ENCODE measurements at regions not wholly inside any gene's neighbourhood (a gene's known extent, or its start where the extent isn't known, plus 50 kb on each side); places are given as distances from the start of the nearest gene placed in this dataset.
A peak's percentile ranks its signal among the peaks of the same experiment; 100 is the strongest.

- no peaks in the 10 kb centered on the region for H3K36me3 ChIP-seq (ENCODE audit: control insufficient read depth in 2 of 2, extremely low read depth in 1 of 2, insufficient read depth in 2 of 2, low read length in 2 of 2)
- H3K79me2 ChIP-seq (ENCODE audit: control insufficient read depth, insufficient read depth, low read length) = no peaks in the 10 kb centered on the region
- dilution Hi-C loops (cut with MboI; ENCODE audit: extremely low pct_ligation_motif_present, low sequenced_read_pairs) = no loop called here
- H4K20me1 ChIP-seq (ENCODE audit: control insufficient read depth, extremely low read depth, insufficient read depth, low read length) = no peaks in the 10 kb centered on the region
- no peak overlapping the region for H3K9ac ChIP-seq (ENCODE audit: control insufficient read depth, extremely low read depth, insufficient read depth, low read length)
- H3K4me2 ChIP-seq (ENCODE audit: control insufficient read depth, extremely low read depth, insufficient read depth, low read depth, low read length) = peak overlapping the region; percentile 67
- peak; percentile 28 for DNase-seq (ENCODE audit: low read depth, low spot score)
- H3K4me1 ChIP-seq (ENCODE audit: control insufficient read depth, extremely low read depth, insufficient read depth, low read length) = peaks cover 37% of the 10 kb centered on the region
- H2AFZ ChIP-seq (ENCODE audit: control insufficient read depth, low read length) = no peak overlapping the region
- no peaks in the 10 kb centered on the region for H3K9me1 ChIP-seq (ENCODE audit: control insufficient read depth, extremely low read depth, insufficient read depth, low read length)
- peak; percentile 73 for FAIRE-seq
- H3K4me3 ChIP-seq (ENCODE audit: control insufficient read depth in 2 of 3, extremely low read depth in 1 of 3, insufficient read depth in 2 of 3, low read depth in 1 of 3, low read length in 3 of 3) = peak overlapping the region in 1 of 3 experiments; percentile 29
- TF ChIP-seq EZH2 (IDR thresholded peaks at IDR 0.05; ENCODE audit: low read length) = no peak
- TF ChIP-seq, protein P1, sequence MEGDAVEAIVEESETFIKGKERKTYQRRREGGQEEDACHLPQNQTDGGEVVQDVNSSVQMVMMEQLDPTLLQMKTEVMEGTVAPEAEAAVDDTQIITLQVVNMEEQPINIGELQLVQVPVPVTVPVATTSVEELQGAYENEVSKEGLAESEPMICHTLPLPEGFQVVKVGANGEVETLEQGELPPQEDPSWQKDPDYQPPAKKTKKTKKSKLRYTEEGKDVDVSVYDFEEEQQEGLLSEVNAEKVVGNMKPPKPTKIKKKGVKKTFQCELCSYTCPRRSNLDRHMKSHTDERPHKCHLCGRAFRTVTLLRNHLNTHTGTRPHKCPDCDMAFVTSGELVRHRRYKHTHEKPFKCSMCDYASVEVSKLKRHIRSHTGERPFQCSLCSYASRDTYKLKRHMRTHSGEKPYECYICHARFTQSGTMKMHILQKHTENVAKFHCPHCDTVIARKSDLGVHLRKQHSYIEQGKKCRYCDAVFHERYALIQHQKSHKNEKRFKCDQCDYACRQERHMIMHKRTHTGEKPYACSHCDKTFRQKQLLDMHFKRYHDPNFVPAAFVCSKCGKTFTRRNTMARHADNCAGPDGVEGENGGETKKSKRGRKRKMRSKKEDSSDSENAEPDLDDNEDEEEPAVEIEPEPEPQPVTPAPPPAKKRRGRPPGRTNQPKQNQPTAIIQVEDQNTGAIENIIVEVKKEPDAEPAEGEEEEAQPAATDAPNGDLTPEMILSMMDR (optimal IDR thresholded peaks at IDR 0.05 in 1 of 3, IDR thresholded peaks at IDR 0.05 in 1 of 3, conservative IDR thresholded peaks at IDR 0.05 in 1 of 3; ENCODE audit: extremely low read depth in 1 of 3, insufficient read depth in 2 of 3, low read length in 3 of 3) = no peak
- H3K9me3 ChIP-seq (ENCODE audit: control insufficient read depth, low read depth, low read length) = no peaks in the 10 kb centered on the region
- H3K27me3 ChIP-seq (ENCODE audit: control insufficient read depth, extremely low read depth, insufficient read depth, low read length) = peaks cover 46% of the 10 kb centered on the region
- no peak overlapping the region for H3K27ac ChIP-seq (ENCODE audit: control insufficient read depth, insufficient read depth, low read length)
Observed at GRCh38 chr20:58135441-58136148, 92.9 kb downstream of the ANKRD60 start.

DNA sequence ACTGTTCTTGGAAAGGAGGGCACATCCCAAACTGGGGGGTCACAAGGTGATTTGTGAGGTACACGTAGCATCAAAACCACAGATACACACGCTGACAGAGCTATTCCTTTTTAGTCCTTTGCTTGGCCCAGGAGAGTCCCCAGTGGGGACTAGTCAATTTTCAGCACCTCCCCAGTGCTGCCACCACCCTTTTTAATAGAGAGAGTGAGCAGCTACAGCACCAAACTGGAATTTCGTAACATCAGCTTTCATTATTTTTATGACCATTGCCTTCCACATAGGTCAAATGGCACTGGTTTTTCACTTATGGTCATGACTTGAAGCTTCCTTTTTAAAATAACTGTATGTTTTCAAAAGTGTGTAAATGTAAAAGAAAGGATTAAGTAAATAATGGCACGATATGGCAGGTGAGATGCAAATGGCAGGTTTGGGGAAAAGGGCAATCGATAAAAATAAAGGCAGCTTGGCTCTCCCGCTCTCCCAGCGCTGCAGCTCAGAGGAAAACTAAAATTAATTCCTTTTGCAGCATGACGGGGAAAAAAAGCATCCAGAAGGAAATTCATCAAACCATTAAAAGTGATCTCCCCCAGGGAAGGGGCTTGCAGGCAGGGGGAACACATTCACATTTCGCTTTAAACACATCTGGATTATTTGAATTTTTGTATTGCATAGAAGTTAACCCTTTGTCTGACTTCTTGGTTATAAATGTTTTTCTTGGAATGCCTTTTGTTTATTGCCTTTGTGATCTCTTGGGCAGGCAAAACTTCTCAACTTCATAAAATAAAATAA lies 95.2 kb downstream of the ANKRD60 start:
- Histone ChIP-seq H3K79me2 (ENCODE audit: control insufficient read depth, insufficient read depth, low read length) (no peaks in the 10 kb centered on the region), H3K4me1 (ENCODE audit: control insufficient read depth, extremely low read depth, insufficient read depth, low read length) (peaks cover 39% of the 10 kb centered on the region), H3K9me1 (ENCODE audit: control insufficient read depth, extremely low read depth, insufficient read depth, low read length) (no peaks in the 10 kb centered on the region), H2AFZ (ENCODE audit: control insufficient read depth, low read length) (no peak overlapping the region), H3K27ac (ENCODE audit: control insufficient read depth, insufficient read depth, low read length) (no peak overlapping the region), H3K9me3 (ENCODE audit: control insufficient read depth, low read depth, low read length) (no peaks in the 10 kb centered on the region), H3K27me3 (ENCODE audit: control insufficient read depth, extremely low read depth, insufficient read depth, low read length) (peaks cover 43% of the 10 kb centered on the region), H3K4me2 (ENCODE audit: control insufficient read depth, extremely low read depth, insufficient read depth, low read depth, low read length) (no peak overlapping the region), H4K20me1 (ENCODE audit: control insufficient read depth, extremely low read depth, insufficient read depth, low read length) (no peaks in the 10 kb centered on the region), H3K36me3 (ENCODE audit: control insufficient read depth in 2 of 2, extremely low read depth in 1 of 2, insufficient read depth in 2 of 2, low read length in 2 of 2) (no peaks in the 10 kb centered on the region), H3K4me3 (ENCODE audit: control insufficient read depth in 2 of 3, extremely low read depth in 1 of 3, insufficient read depth in 2 of 3, low read depth in 1 of 3, low read length in 3 of 3) (no peak overlapping the region), H3K9ac (ENCODE audit: control insufficient read depth, extremely low read depth, insufficient read depth, low read length) (no peak overlapping the region)
- TF ChIP-seq, protein P1 (optimal IDR thresholded peaks at IDR 0.05 in 1 of 3, IDR thresholded peaks at IDR 0.05 in 1 of 3, conservative IDR thresholded peaks at IDR 0.05 in 1 of 3; ENCODE audit: extremely low read depth in 1 of 3, insufficient read depth in 2 of 3, low read length in 3 of 3) = no peak
- TF ChIP-seq EZH2 (IDR thresholded peaks at IDR 0.05; ENCODE audit: low read length) = no peak
- dilution Hi-C loops (cut with MboI; ENCODE audit: extremely low pct_ligation_motif_present, low sequenced_read_pairs) = no loop called here
- DNase-seq (ENCODE audit: low read depth, low spot score) (no peak), FAIRE-seq (no peak)
